ENCODE measurements at regions not wholly inside any gene's neighbourhood (a gene's known extent, or its start where the extent isn't known, plus 50 kb on each side); places are given as distances from the start of the nearest gene placed in this dataset.

- no peak overlapping the region for H2BK5ac ChIP-seq (ENCODE audit: low read length)
- no peak overlapping the region for H2BK120ac ChIP-seq (ENCODE audit: low read depth, low read length)
- no peak overlapping the region for H3K4ac ChIP-seq (ENCODE audit: low read depth, low read length)
- no peak overlapping the region for H3K9ac ChIP-seq (ENCODE audit: low read length)
- H3K23ac ChIP-seq (ENCODE audit: low read length), result no peak overlapping the region
- no peak overlapping the region for H4K8ac ChIP-seq (ENCODE audit: low read depth, low read length)
- no peak overlapping the region for H4K5ac ChIP-seq (ENCODE audit: low read length)
- H3K18ac ChIP-seq (ENCODE audit: low read length), result no peak overlapping the region
- no peaks in the 10 kb centered on the region for H3K27me3 ChIP-seq (ENCODE audit: insufficient read depth, low read length, poor library complexity)
- WGBS (ENCODE audit: extremely low coverage, insufficient coverage, low lambda C conversion rate), result no CpG with 5 or more reads among the region's 3 CpGs
- H2AK5ac ChIP-seq (ENCODE audit: low read length), result no peak overlapping the region
- H3K27ac ChIP-seq (ENCODE audit: low read depth, low read length), result no peak overlapping the region
- no peaks in the 10 kb centered on the region for H3K4me1 ChIP-seq (ENCODE audit: control insufficient read depth, low read depth, low read length)
- H3K79me2 ChIP-seq (ENCODE audit: control insufficient read depth, insufficient read depth, low read length), result no peaks in the 10 kb centered on the region
- H2BK15ac ChIP-seq (replicated peaks; ENCODE audit: low read depth), result no peak overlapping the region
- H3K56ac ChIP-seq (ENCODE audit: low read length), result no peak overlapping the region
- no peak overlapping the region for H3K4me2 ChIP-seq (ENCODE audit: low read length)
- no peaks in the 10 kb centered on the region for H3K36me3 ChIP-seq (ENCODE audit: control insufficient read depth, insufficient read depth, low read length)
- no peaks in the 10 kb centered on the region for H3K79me1 ChIP-seq (ENCODE audit: low read length)
- peak; percentile 3 for DNase-seq
- no peak overlapping the region for H3K4me3 ChIP-seq (ENCODE audit: low read length)
These were observed 53.0 kb upstream of the DAPP1 start for GRCh38 chr4:99763635-99764101.

- no peak overlapping the region for H3K18ac ChIP-seq (ENCODE audit: low read length)
- no peak overlapping the region for H2BK120ac ChIP-seq (ENCODE audit: low read depth, low read length)
- no peaks in the 10 kb centered on the region for H3K36me3 ChIP-seq (ENCODE audit: control insufficient read depth, insufficient read depth, low read length)
- H3K56ac ChIP-seq (ENCODE audit: low read length), result no peak overlapping the region
- no peak overlapping the region for H4K5ac ChIP-seq (ENCODE audit: low read length)
- no peaks in the 10 kb centered on the region for H3K79me1 ChIP-seq (ENCODE audit: low read length)
- no peak overlapping the region for H2BK15ac ChIP-seq (replicated peaks; ENCODE audit: low read depth)
- H2AK5ac ChIP-seq (ENCODE audit: low read length), result no peak overlapping the region
- no peak for DNase-seq
- no peak overlapping the region for H3K9ac ChIP-seq (ENCODE audit: low read length)
- no peaks in the 10 kb centered on the region for H3K79me2 ChIP-seq (ENCODE audit: control insufficient read depth, insufficient read depth, low read length)
- no peak overlapping the region for H3K4ac ChIP-seq (ENCODE audit: low read depth, low read length)
- H3K27ac ChIP-seq (ENCODE audit: low read depth, low read length), result no peak overlapping the region
- H3K4me3 ChIP-seq (ENCODE audit: low read length), result no peak overlapping the region
- H3K4me1 ChIP-seq (ENCODE audit: control insufficient read depth, low read depth, low read length), result no peaks in the 10 kb centered on the region
- H2BK5ac ChIP-seq (ENCODE audit: low read length), result no peak overlapping the region
- no peak overlapping the region for H4K8ac ChIP-seq (ENCODE audit: low read depth, low read length)
- H3K23ac ChIP-seq (ENCODE audit: low read length), result no peak overlapping the region
- no peaks in the 10 kb centered on the region for H3K27me3 ChIP-seq (ENCODE audit: insufficient read depth, low read length, poor library complexity)
- H3K4me2 ChIP-seq (ENCODE audit: low read length), result no peak overlapping the region
- WGBS (ENCODE audit: extremely low coverage, insufficient coverage, low lambda C conversion rate), result no CpG with 5 or more reads among the region's 3 CpGs
These were observed 53.9 kb upstream of the DAPP1 start for GRCh38 chr4:99762728-99763127.

GRCh38 chr4:99759988-99760387 lies 56.6 kb upstream of the DAPP1 start:
- no peaks in the 10 kb centered on the region for H3K36me3 ChIP-seq (ENCODE audit: control insufficient read depth, insufficient read depth, low read length)
- no peak overlapping the region for H3K56ac ChIP-seq (ENCODE audit: low read length)
- no peak overlapping the region for H3K4ac ChIP-seq (ENCODE audit: low read depth, low read length)
- no peak overlapping the region for H3K4me2 ChIP-seq (ENCODE audit: low read length)
- H3K4me1 ChIP-seq (ENCODE audit: control insufficient read depth, low read depth, low read length), result no peaks in the 10 kb centered on the region
- no peak overlapping the region for H3K4me3 ChIP-seq (ENCODE audit: low read length)
- H3K23ac ChIP-seq (ENCODE audit: low read length), result no peak overlapping the region
- H3K27me3 ChIP-seq (ENCODE audit: insufficient read depth, low read length, poor library complexity), result no peaks in the 10 kb centered on the region
- no peak overlapping the region for H2BK5ac ChIP-seq (ENCODE audit: low read length)
- no peak overlapping the region for H4K5ac ChIP-seq (ENCODE audit: low read length)
- no peak overlapping the region for H2BK15ac ChIP-seq (replicated peaks; ENCODE audit: low read depth)
- no peak overlapping the region for H2AK5ac ChIP-seq (ENCODE audit: low read length)
- H3K27ac ChIP-seq (ENCODE audit: low read depth, low read length), result no peak overlapping the region
- H3K79me2 ChIP-seq (ENCODE audit: control insufficient read depth, insufficient read depth, low read length), result no peaks in the 10 kb centered on the region
- H3K18ac ChIP-seq (ENCODE audit: low read length), result no peak overlapping the region
- no peak overlapping the region for H2BK120ac ChIP-seq (ENCODE audit: low read depth, low read length)
- no peak for DNase-seq
- no peaks in the 10 kb centered on the region for H3K79me1 ChIP-seq (ENCODE audit: low read length)
- no peak overlapping the region for H4K8ac ChIP-seq (ENCODE audit: low read depth, low read length)
- no peak overlapping the region for H3K9ac ChIP-seq (ENCODE audit: low read length)
- WGBS (ENCODE audit: extremely low coverage, insufficient coverage, low lambda C conversion rate), result no CpG with 5 or more reads among the region's 1 CpG

GRCh38 chr4:99759346-99759984 lies 57.2 kb upstream of the DAPP1 start:
- Histone ChIP-seq H2BK15ac (replicated peaks; ENCODE audit: low read depth) (no peak overlapping the region), H3K79me1 (ENCODE audit: low read length) (no peaks in the 10 kb centered on the region), H3K9ac (ENCODE audit: low read length) (no peak overlapping the region), H3K27me3 (ENCODE audit: insufficient read depth, low read length, poor library complexity) (no peaks in the 10 kb centered on the region), H4K8ac (ENCODE audit: low read depth, low read length) (no peak overlapping the region), H3K4me2 (ENCODE audit: low read length) (no peak overlapping the region), H3K23ac (ENCODE audit: low read length) (no peak overlapping the region), H3K4me3 (ENCODE audit: low read length) (no peak overlapping the region), H3K18ac (ENCODE audit: low read length) (no peak overlapping the region), H3K27ac (ENCODE audit: low read depth, low read length) (no peak overlapping the region), H2AK5ac (ENCODE audit: low read length) (no peak overlapping the region), H3K79me2 (ENCODE audit: control insufficient read depth, insufficient read depth, low read length) (no peaks in the 10 kb centered on the region), H4K5ac (ENCODE audit: low read length) (no peak overlapping the region), H3K4ac (ENCODE audit: low read depth, low read length) (no peak overlapping the region), H3K4me1 (ENCODE audit: control insufficient read depth, low read depth, low read length) (no peaks in the 10 kb centered on the region), H2BK120ac (ENCODE audit: low read depth, low read length) (no peak overlapping the region), H3K56ac (ENCODE audit: low read length) (no peak overlapping the region), H3K36me3 (ENCODE audit: control insufficient read depth, insufficient read depth, low read length) (no peaks in the 10 kb centered on the region), H2BK5ac (ENCODE audit: low read length) (no peak overlapping the region)
- no peak for DNase-seq
- WGBS (ENCODE audit: extremely low coverage, insufficient coverage, low lambda C conversion rate), result 100% methylated on average over 1 of the region's 5 CpGs

- Histone ChIP-seq H3K4me3 (ENCODE audit: low read length) (no peak overlapping the region), H2BK120ac (ENCODE audit: low read depth, low read length) (no peak overlapping the region), H3K23ac (ENCODE audit: low read length) (no peak overlapping the region), H3K27me3 (ENCODE audit: insufficient read depth, low read length, poor library complexity) (no peaks in the 10 kb centered on the region), H3K56ac (ENCODE audit: low read length) (no peak overlapping the region), H3K79me2 (ENCODE audit: control insufficient read depth, insufficient read depth, low read length) (no peaks in the 10 kb centered on the region), H2BK15ac (replicated peaks; ENCODE audit: low read depth) (no peak overlapping the region), H3K4ac (ENCODE audit: low read depth, low read length) (no peak overlapping the region), H3K27ac (ENCODE audit: low read depth, low read length) (no peak overlapping the region), H2AK5ac (ENCODE audit: low read length) (no peak overlapping the region), H2BK5ac (ENCODE audit: low read length) (no peak overlapping the region), H3K79me1 (ENCODE audit: low read length) (no peaks in the 10 kb centered on the region), H3K9ac (ENCODE audit: low read length) (no peak overlapping the region), H3K4me1 (ENCODE audit: control insufficient read depth, low read depth, low read length) (no peaks in the 10 kb centered on the region), H3K4me2 (ENCODE audit: low read length) (no peak overlapping the region), H4K8ac (ENCODE audit: low read depth, low read length) (no peak overlapping the region), H3K18ac (ENCODE audit: low read length) (no peak overlapping the region), H4K5ac (ENCODE audit: low read length) (no peak overlapping the region), H3K36me3 (ENCODE audit: control insufficient read depth, insufficient read depth, low read length) (no peaks in the 10 kb centered on the region)
- peak; percentile 6 for DNase-seq
- WGBS (ENCODE audit: extremely low coverage, insufficient coverage, low lambda C conversion rate), result no CpG with 5 or more reads among the region's 2 CpGs
These were observed 61.2 kb upstream of the DAPP1 start for GRCh38 chr4:99755223-99755944.
